GM18502 (cell line): ENCODE measurements at regions not wholly inside any gene's neighbourhood (a gene's known extent, or its start where the extent isn't known, plus 50 kb on each side); places are given as distances from the start of the nearest gene placed in this dataset.

ENCODE experiments used
- ATAC-seq: cut with Tn5 transposase; IDR thresholded peaks from one replicate; pipeline ENCODE4 v1.9.1; 2021; ENCODE audit warnings: mild to moderate bottlenecking; ENCODE audit not compliant: unreplicated experiment, poor library complexity

DNA sequence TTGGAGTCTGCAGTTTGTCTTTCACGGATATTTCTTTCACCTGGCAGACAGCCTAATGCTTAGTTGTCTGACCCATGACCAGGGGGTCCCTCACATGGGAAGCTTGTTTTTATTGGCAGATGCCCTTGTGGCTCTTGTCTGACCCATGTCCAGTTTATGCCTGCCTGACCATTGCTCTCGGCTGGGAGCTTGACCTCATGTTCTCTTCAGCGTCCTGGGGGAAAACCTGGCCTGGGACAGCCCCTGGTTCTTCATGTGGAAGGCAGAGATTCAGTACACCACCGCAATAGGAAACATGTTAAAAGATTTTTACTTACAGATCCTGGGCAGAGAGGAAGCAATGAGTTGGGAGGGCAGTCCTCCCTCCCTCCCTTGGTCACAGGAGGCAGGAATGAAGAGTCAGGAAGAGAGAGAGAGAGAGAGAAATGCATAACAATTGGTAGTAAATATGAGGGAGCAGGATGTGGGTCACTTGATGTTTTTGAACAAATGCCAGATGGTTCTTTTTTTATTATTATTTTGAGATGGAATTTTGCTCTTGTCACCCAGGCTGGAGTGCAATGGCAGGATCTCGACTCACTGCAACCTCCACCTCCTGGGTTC, 302.7 kb upstream of the MYOCD start:
- ATAC-seq: no peak

DNA sequence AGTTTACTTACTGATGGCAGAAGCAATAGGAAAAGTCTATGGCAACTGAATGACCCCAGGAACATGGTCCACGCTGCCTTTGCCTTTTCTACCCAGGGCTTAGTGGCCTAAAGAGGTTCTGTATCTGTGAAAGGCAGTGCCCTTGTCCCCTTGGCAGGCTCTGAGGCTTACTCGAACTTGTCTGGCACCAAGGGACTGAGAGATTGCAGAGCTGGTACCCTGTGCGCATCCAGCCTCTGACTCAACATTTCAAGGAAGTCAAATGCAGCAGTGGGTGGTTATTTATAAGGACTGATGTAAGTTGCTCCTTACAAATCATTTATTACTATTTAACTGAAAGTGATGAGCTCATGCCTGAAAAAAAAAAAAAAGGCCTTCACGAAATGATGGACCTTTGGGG, 299.9 kb upstream of the MYOCD start:
- no peak for ATAC-seq

DNA sequence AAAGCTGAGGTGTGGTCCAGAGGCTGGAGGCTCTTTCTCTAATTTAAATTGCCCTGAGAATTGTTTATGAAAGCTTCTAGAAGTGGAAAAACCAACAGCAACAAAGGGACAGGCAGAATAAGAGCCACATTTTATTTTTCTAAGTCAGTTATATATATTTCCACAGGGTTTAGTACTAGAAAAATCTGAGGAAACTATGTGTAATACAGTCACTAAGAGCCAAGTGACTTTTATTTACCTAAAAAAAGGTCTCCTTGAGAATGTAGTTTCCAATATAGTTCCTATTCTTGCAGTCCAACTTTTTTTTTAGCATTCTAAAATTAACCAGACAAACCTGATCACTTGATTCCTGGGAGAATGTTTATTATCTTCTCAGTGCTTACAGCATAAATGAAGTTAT, 296.6 kb upstream of the MYOCD start:
- ATAC-seq: no peak

DNA sequence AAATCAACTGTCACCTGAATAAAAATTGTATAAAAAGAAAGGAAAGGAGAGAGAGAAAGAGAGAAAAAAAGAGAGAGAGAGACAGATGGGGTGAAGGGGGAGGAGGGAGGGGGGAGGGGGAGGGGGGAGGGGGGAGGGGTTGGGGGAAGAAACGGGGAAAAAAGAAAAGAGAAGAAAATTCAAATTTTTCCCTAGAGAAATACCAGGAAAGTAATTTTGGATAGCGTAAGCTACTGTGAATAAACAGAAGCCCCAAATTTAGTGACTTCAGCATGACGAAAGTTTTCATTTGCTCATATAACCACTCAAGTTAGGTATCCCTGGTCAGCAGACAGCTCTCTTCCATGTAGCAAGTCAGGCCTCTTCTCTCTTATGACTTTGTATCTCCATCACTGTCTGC, 289.4 kb upstream of the MYOCD start:
- no peak for ATAC-seq

DNA sequence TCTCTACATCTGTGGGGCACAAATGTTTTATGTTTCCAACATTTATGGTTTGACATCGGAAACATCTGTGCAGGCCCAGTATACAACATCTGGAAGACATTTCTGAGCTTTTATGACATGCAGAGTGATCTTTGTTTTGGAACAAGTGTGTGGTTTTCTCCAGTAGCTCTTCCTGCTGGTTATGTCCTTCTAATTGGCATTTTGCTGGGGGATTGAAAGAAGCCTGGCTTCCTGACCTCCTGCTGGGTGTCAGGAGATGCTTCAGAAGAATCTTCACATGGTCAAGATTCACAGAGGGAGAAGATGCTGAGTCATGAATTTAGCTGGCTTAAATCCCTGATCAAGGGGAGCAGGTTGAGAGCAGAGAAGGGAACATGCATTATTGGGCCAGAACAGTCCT, 279.5 kb upstream of the MYOCD start:
- ATAC-seq: no peak

DNA sequence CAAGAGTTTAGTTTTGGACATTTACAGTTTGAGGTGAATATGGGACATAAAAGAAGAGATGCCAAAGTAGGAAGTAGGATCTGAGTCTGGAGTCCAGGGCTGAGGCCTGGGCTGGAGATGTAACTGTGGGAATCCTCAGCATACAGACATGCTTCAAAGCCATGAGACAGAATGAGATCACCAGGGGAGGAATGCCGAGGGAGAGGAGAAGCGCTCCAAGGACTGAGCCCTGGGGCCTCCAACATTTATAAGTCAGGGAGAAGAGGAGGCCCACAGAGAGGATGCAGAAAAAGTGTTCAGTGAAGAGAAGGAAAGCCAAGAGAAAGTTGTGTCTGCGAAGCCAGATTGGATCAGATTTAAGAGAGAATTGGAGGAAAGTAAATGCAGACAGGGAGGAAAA, 277.5 kb upstream of the MYOCD start:
- ATAC-seq: no peak

DNA sequence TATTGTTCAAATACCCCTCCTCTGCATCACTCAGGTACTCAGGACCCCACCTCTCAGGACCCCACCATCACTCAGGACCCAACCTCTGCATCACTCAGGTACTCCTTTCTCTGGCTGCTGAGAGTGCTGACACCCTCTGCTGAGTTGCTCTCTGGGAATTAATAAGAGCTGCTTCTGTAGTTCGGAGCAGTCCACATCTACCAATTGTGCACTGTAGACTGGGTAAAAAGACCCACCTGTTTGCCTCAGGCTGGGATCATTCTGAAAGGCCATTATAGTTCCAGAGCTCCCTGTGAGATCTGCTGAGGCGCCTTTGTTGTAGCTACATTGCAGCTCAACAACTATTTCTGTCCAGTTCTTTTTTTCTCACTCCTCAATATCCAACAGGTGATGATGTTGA, 276.3 kb upstream of the MYOCD start:
- ATAC-seq: no peak

DNA sequence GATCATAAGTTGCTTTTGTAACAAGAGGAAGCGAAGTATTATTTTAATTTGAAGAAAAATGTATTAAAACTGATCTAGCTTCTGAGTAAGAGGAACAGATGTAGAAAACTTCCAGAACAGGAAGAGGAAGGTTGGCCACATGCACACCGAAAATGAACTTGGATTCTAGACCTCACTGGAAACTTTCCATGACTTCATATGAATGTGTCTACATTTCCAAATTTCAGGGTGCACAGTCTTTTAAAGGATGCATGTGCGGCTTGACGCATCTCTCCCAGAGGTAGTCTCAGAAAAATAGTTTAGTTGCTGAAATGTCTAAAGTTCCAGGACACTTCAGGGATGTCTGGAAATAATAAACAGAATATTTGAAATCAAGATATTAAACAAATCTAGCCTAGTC, 275.1 kb upstream of the MYOCD start:
- ATAC-seq: no peak

DNA sequence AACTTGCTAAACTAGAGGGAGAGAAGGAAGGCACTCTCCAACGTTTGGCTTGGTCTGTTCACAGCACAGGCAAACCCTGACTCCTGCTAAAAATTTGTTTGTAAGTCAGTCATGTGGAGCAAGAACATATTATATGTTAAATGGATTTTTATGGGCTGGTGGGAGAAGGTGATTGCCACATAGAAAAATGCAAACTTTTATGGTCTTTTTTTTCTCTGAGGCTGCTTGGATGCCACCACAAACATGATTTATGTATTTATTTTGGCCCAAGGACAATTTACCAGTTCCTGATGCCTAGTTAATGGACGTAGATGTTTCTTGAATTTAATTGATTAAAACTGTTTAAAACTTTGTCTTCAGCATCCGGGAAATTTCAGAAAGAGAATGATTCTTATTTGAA, 274.2 kb upstream of the MYOCD start:
- no peak for ATAC-seq

DNA sequence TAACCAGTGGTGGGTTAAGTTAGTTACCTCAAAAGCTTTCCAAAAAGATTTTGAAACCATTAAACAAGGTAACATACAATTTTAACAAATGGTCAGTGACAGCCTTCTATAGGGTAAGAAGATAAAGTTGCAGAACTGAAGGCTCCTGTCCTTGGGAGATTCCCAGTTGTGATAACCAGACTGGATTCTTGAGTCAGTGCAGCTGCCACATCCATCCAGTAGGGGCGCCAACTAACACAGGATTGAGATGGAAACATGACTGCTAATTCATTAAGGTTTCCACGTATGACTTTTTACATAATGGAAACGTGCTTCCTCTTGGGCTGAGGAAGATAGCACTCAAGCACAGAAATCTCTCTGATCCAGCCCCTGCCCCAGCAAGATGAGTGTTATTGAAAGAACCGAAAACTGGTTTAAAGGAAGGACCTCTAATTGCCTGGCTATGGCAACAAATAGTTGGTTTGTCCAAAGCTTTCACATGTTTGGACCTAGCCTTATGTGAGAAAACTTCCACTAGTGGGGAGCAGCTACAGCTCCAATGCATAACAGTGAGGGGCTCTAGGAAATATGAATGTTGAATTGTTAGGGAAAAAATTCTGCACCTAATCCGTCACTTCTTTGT, 269.8 kb upstream of the MYOCD start:
- ATAC-seq: peak; percentile 68

DNA sequence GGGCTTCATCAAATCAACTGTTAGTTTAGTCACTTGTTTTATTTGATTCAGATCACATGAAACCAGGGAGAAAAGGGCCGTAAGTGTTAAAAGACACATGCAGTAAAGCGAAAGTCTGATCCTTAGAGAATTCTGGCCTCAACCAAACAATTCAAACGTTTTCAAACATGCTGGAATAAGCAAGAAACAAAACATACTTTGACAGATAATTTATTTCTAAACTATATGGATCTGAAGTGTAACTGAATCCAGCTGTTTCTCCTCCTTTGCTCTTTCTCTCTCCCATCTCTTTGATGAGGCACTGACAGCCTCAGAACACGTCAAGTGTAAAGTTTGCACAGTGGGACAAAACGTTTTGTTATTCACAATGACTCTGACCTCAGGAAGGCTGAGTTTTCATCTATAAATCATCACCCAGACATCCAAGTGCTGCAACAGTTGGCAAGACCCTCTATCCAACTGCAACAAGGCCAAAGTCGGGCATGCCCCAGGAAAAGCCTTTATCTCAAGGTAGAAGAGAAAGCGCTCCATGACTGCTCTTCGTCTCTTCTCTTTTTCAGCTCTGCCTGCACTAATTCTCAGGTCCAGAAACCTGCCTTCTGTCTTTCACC, 267.1 kb upstream of the MYOCD start:
- no peak for ATAC-seq

DNA sequence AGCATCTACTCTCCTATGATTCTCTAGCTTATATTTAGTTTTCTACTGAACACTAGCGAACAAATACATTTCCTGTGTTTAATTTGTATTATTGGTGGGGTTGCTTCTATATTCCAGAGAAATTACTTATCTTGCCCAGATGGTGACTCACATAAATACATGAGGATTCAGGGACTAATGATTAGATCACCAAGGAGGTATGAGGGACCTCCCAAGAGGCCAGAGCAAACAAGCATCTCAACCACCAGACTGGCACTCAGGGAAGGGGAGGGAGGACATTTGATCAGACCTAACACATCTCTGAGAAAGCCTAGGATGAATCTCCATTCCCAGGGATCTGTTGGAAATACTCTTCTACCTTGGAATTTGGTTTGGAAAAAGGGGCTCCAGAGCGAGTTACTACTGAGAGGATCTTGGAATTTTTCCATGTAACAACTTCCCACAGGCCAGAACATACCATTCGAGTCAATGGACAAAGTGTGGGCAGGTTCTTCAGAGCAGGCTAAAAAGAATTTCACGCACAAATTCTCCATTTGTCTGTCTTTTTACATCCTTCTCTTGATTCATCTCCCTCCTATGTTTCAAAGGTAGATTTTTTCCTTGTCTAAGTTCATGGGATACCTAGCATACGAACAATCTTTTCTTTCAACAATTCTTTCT, 262.6 kb upstream of the MYOCD start:
- no peak for ATAC-seq

DNA sequence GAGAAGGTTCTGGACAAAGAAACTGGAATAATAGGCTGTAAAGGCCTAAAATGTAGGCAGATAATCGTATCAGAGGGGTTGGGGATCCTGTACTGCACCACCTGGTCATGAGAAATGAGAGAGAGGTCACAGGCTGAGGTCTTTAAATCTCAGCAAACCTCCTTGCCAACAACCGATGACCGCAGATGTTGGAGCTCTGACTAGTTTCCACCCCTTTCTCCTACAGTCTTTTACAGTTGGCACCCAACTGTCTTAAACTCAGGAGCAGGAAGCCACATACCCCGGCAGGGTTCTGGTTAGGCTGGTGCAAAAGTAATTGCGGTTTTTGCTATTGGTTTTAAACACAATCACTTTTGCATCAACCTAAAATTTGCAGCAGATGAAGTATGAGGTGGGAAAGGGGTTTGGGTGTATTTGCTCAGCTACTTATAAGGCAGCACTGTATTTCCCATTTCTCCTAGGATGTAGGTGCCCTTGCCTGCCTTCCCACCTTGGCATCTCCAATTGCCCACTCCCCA, 261.8 kb upstream of the MYOCD start:
- no peak for ATAC-seq

DNA sequence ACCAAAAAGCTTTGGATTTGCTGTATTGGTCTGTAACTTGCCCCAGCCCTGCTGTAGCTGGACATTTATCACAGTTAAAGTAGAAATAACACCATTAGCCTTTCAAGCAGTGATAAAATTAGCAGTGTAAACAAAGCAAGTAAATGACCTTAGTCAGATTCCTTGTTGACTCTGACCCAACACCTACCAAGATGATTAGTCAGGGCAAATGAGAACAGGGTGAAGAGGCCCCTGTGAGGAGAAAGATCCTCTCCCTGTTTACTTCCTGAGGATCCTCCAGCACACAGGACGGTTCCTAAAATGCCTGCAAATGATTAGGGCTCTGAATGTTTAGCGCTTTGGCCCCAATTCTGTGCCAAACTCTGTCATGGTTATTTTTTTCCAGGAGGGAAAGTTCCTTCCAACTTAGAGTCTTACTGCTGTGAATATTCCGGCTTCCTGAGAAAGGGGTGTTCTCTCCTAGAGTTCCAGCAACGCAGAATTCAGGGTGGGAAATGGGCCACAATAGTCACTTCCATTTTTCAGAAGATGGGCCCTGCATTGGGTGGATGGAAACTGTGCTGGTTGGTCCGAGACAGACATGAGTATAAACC, 259.0 kb upstream of the MYOCD start:
- ATAC-seq: no peak

DNA sequence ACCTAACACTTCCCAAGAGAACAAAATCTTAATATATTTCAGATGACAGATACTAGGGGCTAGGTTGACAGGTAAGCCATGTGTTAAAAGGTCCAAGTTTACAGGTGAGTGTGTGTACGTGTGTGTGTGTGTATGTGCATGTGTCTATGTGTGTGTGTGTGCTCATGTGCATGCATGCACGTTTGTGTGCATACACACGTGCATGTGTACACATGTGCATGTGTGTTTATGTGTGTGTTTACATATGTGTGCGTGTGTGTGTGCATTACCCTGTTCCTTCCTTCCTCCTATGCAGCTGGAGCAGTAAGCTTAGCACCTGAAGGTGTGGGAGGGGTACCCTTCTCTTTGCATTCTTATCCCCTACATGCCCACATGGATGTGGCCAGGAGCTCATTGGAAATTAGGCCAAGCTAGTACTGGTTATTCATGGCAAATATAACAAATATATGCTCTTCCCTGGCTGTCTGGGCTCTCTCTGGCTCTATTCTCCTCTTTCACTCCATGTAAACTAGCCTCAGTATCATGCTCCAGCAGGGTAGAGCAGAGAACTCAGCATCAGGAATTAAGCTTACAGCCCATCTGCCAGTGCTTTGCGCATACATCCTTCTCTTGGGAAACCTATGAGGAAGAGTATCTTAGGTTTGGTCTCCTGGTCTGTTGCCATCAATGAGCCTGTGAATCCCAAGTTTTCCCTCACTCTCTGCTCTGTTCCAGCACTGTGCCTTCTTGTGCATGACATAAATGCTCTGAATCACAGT, 258.0 kb upstream of the MYOCD start:
- no peak for ATAC-seq

DNA sequence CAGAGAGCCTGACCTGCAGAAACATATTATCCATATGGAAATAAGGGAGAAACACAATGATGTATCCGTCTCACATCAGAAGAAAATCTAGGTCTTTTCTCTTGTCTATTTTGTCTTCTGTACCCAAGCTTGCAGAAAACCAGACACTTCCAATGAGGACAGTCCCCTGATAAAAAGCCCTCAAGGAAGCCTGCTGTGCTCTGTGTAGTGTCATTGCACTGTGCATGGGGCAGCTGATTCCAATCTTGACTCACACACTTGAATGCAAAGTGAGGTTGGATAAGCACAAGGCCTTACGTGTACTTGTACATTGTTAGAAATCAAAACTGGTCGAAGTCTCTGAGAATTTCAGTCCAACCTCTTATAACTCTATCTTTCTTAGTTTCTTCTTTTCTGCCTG, 256.6 kb upstream of the MYOCD start:
- no peak for ATAC-seq

DNA sequence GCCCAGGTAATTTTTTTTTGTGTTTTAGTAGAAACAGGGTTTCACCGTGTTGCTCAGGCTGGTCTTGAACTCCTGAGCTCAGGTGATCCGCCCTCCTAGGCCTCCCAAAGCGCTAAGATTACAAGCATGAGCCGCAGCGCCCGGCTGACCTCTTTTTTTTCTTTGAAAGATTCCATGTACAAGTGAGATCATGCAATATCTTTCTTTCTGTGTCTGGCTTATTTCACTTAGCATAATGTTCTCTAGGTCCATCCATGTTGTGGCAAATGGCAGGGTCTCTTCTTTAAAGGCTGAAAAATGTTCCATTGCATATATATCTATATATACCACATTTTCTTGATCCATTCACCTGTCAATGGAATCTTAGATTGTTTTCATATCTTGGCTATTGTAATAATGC, 255.0 kb upstream of the MYOCD start:
- ATAC-seq: no peak

DNA sequence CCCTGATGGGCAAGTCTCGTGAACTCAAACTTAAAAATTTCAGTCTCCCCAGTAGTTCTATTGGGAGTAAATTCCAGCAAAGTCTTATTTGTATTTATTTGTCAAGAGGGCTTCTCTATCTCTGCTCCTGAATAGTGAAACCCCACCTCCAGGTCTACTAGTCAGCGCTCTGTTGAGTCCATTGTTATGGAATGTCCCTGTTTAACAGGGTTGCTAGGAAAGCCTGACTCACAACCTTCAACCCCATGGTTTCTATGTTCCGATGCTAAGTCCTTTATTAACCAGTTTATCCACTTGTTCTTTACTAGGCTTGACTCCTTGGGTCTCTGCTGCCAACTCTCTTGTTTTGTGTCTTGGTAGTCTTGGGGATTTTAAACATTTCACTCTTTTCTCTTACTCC, 250.7 kb upstream of the MYOCD start:
- no peak for ATAC-seq

DNA sequence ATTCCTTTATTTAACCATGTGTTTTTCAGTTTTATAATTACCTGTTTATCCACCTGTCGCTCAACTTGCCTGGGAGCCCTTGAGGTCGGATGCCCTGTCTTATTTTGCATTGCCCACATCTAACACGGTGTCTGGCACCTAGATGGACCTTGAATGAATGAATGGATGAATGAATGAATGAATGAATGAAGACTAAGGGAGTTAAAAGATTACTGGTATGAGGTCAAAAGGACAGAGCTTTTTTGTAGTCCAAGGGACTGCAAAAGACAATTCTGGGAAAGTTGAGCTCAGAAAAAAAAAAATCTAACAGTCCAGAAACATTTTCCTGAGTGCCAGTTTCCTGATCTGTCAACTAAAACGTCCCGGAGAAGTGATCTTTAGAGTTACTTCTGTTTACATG, 244.6 kb upstream of the MYOCD start:
- ATAC-seq: no peak

DNA sequence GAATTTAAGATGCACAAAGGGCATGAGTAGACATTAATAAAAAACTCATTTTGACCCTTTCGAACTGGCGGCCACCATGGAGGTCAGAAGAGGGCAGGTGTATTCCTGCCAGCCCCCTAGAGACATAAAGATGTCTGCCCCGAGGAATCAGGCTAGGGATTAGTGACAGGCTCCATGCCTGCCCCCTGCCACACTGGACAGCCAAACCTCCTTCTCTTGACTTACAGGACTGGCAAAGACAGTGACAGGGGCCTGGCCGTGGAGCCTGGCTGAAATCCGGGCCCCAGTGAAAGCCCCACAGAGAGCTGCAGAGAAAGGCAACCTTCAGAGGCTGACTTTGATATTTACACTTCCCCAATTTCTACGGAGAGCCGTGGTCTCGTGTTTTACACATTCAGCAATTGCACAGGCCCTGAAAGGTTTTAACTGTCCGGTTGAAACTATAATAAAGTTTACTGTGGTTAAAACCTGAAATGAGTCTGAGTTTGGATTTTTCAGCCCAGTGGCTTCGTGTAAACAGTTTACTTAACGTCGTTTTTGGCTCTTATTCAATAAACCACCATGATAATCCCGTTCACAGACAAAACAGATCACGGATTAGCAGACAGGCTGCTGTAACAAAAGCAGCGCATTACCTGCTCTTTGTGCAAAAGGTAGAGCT, 243.9 kb upstream of the MYOCD start:
- ATAC-seq: peak; percentile 90
